Cardiac muscle cell (in vitro differentiated cells and primary cell): ENCODE measurements at regions not wholly inside any gene's neighbourhood (a gene's known extent, or its start where the extent isn't known, plus 50 kb on each side); places are given as distances from the start of the nearest gene placed in this dataset.

Experiments used
- DNase-seq, 2 donors: peaks; one replicate each; pipeline versions ENCODE4 v3.0.0 to v3.0.0-alpha.2; 2010 to 2017; ENCODE audit warnings: low read depth in 1 of 2, low spot score in 1 of 2
- H3K27ac ChIP-seq: fragments of 200-600 bp; sonication (generic); 2 replicates; pipeline ENCODE4 v1.5.1; 2016
- H3K27me3 ChIP-seq: fragments of 200-600 bp; sonication (generic); 2 replicates; pipeline ENCODE4 v1.6.0; 2016; ENCODE audit warnings: control low read depth
- H3K36me3 ChIP-seq: fragments of 200-600 bp; sonication (generic); 2 replicates; pipeline ENCODE4 v1.5.1; 2016; ENCODE audit warnings: control low read depth
- H3K4me1 ChIP-seq: fragments of 200-600 bp; sonication (generic); 2 replicates; pipeline ENCODE4 v1.8.1; 2017; ENCODE audit warnings: low read depth, mild to moderate bottlenecking, mixed run types
- H3K4me3 ChIP-seq: fragments of 200-600 bp; sonication (generic); 2 replicates; pipeline ENCODE4 v1.5.1; 2016; ENCODE audit warnings: mild to moderate bottlenecking
- H3K9me3 ChIP-seq: fragments of 200-600 bp; sonication (generic); 2 replicates; pipeline ENCODE4 v1.5.1; 2017; ENCODE audit warnings: low read depth, mild to moderate bottlenecking, control low read depth
- CTCF ChIP-seq: IDR thresholded peaks from 2 replicates; pipeline ENCODE4 v1.5.1; 2012; ENCODE audit warnings: low read depth, mild to moderate bottlenecking, low read length

GRCh38 chr3:174538151-174538550, 321.0 kb upstream of the NAALADL2 start:
- H3K4me3 ChIP-seq, result no peak overlapping the region
- no peaks in the 10 kb centered on the region for H3K4me1 ChIP-seq
- no peak for TF ChIP-seq CTCF
- DNase-seq, result no peak
- H3K27ac ChIP-seq, result no peak overlapping the region
- H3K27me3 ChIP-seq, result no peaks in the 10 kb centered on the region
- H3K9me3 ChIP-seq, result no peaks in the 10 kb centered on the region
- H3K36me3 ChIP-seq, result no peaks in the 10 kb centered on the region

- no peak for TF ChIP-seq CTCF
- DNase-seq, result no peak
- H3K27me3 ChIP-seq, result no peaks in the 10 kb centered on the region
- H3K9me3 ChIP-seq, result no peaks in the 10 kb centered on the region
- no peaks in the 10 kb centered on the region for H3K36me3 ChIP-seq
- no peak overlapping the region for H3K27ac ChIP-seq
- no peak overlapping the region for H3K4me3 ChIP-seq
- no peaks in the 10 kb centered on the region for H3K4me1 ChIP-seq
Observed at GRCh38 chr3:174540116-174540908, 318.8 kb upstream of the NAALADL2 start.

- Histone ChIP-seq H3K36me3 (no peaks in the 10 kb centered on the region), H3K27ac (no peak overlapping the region), H3K27me3 (no peaks in the 10 kb centered on the region), H3K4me1 (no peaks in the 10 kb centered on the region), H3K4me3 (no peak overlapping the region), H3K9me3 (no peaks in the 10 kb centered on the region)
- TF ChIP-seq CTCF, result no peak
- DNase-seq, result peak in 1 of 2 donors; percentile 5
Observed at GRCh38 chr3:174541708-174542315, 317.3 kb upstream of the NAALADL2 start.

GRCh38 chr3:174547801-174548435, 311.2 kb upstream of the NAALADL2 start:
- H3K9me3 ChIP-seq, result no peaks in the 10 kb centered on the region
- no peaks in the 10 kb centered on the region for H3K27me3 ChIP-seq
- H3K4me1 ChIP-seq, result no peaks in the 10 kb centered on the region
- no peak for DNase-seq
- H3K4me3 ChIP-seq, result no peak overlapping the region
- TF ChIP-seq CTCF, result no peak
- no peak overlapping the region for H3K27ac ChIP-seq
- no peaks in the 10 kb centered on the region for H3K36me3 ChIP-seq

GRCh38 chr3:174548841-174549623, 310.1 kb upstream of the NAALADL2 start:
- Histone ChIP-seq H3K4me1 (no peaks in the 10 kb centered on the region), H3K4me3 (no peak overlapping the region), H3K27ac (no peak overlapping the region), H3K9me3 (no peaks in the 10 kb centered on the region), H3K36me3 (no peaks in the 10 kb centered on the region), H3K27me3 (no peaks in the 10 kb centered on the region)
- TF ChIP-seq CTCF, result no peak
- no peak for DNase-seq
